Cardiac fibroblast (primary cell): ENCODE measurements at regions not wholly inside any gene's neighbourhood (a gene's known extent, or its start where the extent isn't known, plus 50 kb on each side); places are given as distances from the start of the nearest gene placed in this dataset.

Source experiments
- DNase-seq, 2 donors: peaks; one replicate each; pipeline versions ENCODE4 v3.0.0 to v3.0.0-alpha.2; 2010; ENCODE audit warnings: low read depth in 2 of 2
- H3K4me3 ChIP-seq, 2 donors: replicated peaks in 1 of 2; 1 replicate in 1 of 2; 2 replicates in 1 of 2; pipeline ENCODE4 v1.5.1; 2011; ENCODE audit warnings: low read depth in 2 of 2, low read length in 2 of 2, mild to moderate bottlenecking in 2 of 2, moderate library complexity in 1 of 2
- TF ChIP-seq, protein P1 (sequence below): IDR thresholded peaks from one replicate; pipeline ENCODE4 v1.5.1; 2011; ENCODE audit warnings: low read depth, mild to moderate bottlenecking, low read length, inconsistent platforms

DNA sequence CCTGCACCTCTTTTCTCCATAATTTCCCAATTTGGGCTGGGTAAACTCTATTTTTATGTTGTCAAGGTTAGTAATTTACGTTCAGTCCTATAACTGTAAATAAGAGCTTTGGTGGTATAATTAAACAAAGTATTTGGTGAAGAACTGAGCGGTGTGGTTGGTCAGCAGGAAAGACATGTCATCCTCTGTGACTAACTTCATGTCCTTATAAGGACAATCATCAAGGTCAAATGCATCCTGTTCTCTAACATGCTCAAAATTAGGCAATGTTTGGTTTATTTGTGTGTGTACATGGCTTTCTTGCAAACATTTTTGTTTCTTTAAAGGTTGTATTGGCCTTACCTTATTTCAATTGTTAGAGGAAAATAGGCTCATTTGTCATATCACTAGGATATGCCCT lies 121.5 kb upstream of the NABP1 start:
- DNase-seq, result peak in 1 of 2 donors; percentile 50
- TF ChIP-seq, protein P1, sequence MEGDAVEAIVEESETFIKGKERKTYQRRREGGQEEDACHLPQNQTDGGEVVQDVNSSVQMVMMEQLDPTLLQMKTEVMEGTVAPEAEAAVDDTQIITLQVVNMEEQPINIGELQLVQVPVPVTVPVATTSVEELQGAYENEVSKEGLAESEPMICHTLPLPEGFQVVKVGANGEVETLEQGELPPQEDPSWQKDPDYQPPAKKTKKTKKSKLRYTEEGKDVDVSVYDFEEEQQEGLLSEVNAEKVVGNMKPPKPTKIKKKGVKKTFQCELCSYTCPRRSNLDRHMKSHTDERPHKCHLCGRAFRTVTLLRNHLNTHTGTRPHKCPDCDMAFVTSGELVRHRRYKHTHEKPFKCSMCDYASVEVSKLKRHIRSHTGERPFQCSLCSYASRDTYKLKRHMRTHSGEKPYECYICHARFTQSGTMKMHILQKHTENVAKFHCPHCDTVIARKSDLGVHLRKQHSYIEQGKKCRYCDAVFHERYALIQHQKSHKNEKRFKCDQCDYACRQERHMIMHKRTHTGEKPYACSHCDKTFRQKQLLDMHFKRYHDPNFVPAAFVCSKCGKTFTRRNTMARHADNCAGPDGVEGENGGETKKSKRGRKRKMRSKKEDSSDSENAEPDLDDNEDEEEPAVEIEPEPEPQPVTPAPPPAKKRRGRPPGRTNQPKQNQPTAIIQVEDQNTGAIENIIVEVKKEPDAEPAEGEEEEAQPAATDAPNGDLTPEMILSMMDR, result no peak
- H3K4me3 ChIP-seq, result no peak overlapping the region

GRCh38 chr2:191557841-191558240 lies 120.1 kb upstream of the NABP1 start:
- no peak overlapping the region for H3K4me3 ChIP-seq
- DNase-seq, result no peak
- TF ChIP-seq, protein P1, result no peak

GRCh38 chr2:191559569-191559968 lies 118.4 kb upstream of the NABP1 start:
- TF ChIP-seq, protein P1, result no peak
- no peak overlapping the region for H3K4me3 ChIP-seq

GRCh38 chr2:191560411-191560980 lies 117.4 kb upstream of the NABP1 start:
- no peak for DNase-seq
- no peak overlapping the region for H3K4me3 ChIP-seq
- TF ChIP-seq, protein P1, result no peak

More at GRCh38 chr2:191559569-191559968, 118.4 kb upstream of the NABP1 start:
- DNase-seq, result no peak

DNA sequence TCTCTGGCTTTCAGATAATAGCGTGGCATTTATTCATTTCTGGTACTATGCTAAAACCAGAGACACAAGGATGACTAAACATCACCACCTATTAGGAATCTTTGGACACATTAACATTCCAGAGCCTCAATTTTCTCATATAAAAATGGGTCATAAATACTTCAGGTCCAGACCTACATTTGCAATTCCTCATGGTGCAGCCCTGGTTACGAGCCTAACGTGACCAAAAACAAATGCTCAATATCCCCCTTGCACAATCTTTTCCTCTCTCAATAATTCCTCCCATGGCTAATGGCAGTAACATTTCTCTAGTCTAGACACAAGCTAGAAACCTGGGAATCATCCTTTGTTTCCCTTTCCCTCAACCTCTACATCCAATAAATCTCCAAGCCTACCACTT lies 112.8 kb upstream of the NABP1 start:
- no peak for DNase-seq
- H3K4me3 ChIP-seq, result no peak overlapping the region
- TF ChIP-seq, protein P1, result no peak

DNA sequence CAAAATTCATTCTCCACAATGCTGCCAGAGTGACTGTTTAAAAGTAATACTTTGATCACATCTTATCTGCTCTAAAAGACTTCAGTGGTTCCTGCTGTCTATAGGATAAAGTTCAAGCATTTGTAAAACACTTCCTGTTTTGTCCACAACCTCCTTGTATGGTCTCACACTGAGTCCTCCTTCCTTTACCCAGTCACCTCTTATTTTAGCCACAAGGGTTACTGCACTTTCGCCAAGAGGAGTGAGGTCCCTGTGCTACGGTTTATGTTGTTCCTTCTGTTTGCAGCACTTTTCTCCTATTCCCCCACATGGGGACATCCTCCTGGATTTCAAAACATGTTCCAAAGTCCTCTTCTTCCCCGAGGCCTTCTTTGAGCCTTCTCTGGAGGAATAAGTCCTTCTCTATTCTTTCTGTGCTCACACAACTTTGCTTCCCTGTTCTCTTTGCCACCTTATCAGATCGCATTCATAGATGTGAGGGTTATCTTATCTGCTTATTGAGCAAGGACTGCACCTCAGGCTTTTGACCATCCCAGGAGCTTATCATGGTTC lies 112.2 kb upstream of the NABP1 start:
- no peak overlapping the region for H3K4me3 ChIP-seq
- TF ChIP-seq, protein P1, result no peak
- DNase-seq, result no peak

- TF ChIP-seq, protein P1, result peak; percentile 83
- peak; percentile 72 to 75 for DNase-seq
- no peak overlapping the region for H3K4me3 ChIP-seq
Measured at GRCh38 chr2:191566344-191566743, 111.6 kb upstream of the NABP1 start.
